ENCODE measurements at regions not wholly inside any gene's neighbourhood (a gene's known extent, or its start where the extent isn't known, plus 50 kb on each side); places are given as distances from the start of the nearest gene placed in this dataset.

DNA sequence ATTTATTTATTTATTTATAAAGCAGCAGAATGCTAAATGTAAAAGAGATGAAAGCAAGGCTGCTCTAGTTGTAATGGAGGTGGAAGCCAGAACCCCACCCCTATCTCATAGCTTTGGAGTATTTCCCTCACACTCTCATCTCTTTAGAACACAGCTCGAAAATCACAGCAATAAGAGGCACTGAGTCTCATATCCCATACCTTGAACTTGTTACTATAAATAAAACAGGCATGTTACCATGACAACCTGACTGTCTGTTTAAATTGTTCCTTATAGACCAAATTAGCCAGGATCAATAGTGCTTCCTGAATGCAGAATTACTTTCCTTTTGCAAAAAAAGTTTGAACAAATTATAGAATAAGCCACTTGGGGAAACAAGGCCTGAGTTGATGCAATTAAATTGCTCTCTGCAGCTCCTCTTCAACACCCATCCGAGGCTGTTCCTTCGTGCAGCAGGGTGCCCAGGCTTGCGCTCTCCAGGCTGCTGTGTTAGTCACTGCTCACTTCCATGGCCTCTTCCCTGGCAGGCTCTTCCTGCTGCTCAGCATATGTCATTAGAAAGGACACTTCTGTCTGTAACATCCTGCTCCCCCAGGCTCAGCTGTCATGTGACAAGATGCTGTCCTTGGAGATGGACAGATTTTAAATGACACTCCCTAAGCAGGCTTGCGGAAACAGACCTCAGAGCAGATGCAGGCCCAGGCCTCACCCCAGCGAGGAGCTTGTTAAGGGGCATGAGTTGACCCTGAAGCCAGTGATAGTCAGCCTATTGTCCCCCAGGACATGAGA lies 120.2 kb downstream of the CARTPT start:
- no peak overlapping the region for H2AFZ ChIP-seq (ENCODE audit: low read length)
- H3K9me2 ChIP-seq (ENCODE audit: low read depth, low read length): no peaks in the 10 kb centered on the region
- no peaks in the 10 kb centered on the region for H3K36me3 ChIP-seq (ENCODE audit: insufficient read depth, low read length)
- H4K20me1 ChIP-seq (ENCODE audit: insufficient read depth, low read length): no peaks in the 10 kb centered on the region
- TF ChIP-seq EZH2 (IDR thresholded peaks at IDR 0.05; ENCODE audit: borderline replicate concordance, low read length) (no peak), CTCF (IDR thresholded peaks at IDR 0.05; ENCODE audit: low read length) (no peak)
- no peak overlapping the region for H3K27ac ChIP-seq (ENCODE audit: low read depth, low read length, poor library complexity, severe bottlenecking)
- no peak overlapping the region for H3K9ac ChIP-seq (ENCODE audit: low read length)
- no peaks in the 10 kb centered on the region for H3K9me3 ChIP-seq (ENCODE audit: low read length)
- H3F3A ChIP-seq (ENCODE audit: insufficient read depth, low read length): no peaks in the 10 kb centered on the region
- H3K4me3 ChIP-seq (ENCODE audit: low read depth, low read length, poor library complexity, severe bottlenecking): no peak overlapping the region
- no peaks in the 10 kb centered on the region for H3K4me1 ChIP-seq (ENCODE audit: insufficient read depth, low read length, severe bottlenecking)
- no peaks in the 10 kb centered on the region for H3K79me2 ChIP-seq (ENCODE audit: insufficient read depth, low read length)
- H3K27me3 ChIP-seq (ENCODE audit: insufficient read depth, low read length): no peaks in the 10 kb centered on the region
- H3K4me2 ChIP-seq (ENCODE audit: low read length): no peak overlapping the region

GRCh38 chr5:71841107-71841506 lies 122.0 kb downstream of the CARTPT start:
- no peak overlapping the region for H3K4me2 ChIP-seq (ENCODE audit: low read length)

GRCh38 chr5:71843111-71843510 lies 124.0 kb downstream of the CARTPT start:
- H4K20me1 ChIP-seq (ENCODE audit: insufficient read depth, low read length): no peaks in the 10 kb centered on the region
- H3K4me1 ChIP-seq (ENCODE audit: insufficient read depth, low read length, severe bottlenecking): no peaks in the 10 kb centered on the region
- H3K4me3 ChIP-seq (ENCODE audit: low read depth, low read length, poor library complexity, severe bottlenecking): no peak overlapping the region
- no peak overlapping the region for H2AFZ ChIP-seq (ENCODE audit: low read length)
- H3K4me2 ChIP-seq (ENCODE audit: low read length): no peak overlapping the region
- no peaks in the 10 kb centered on the region for H3K9me3 ChIP-seq (ENCODE audit: low read length)
- H3K79me2 ChIP-seq (ENCODE audit: insufficient read depth, low read length): no peaks in the 10 kb centered on the region
- no peak overlapping the region for H3K9ac ChIP-seq (ENCODE audit: low read length)
- no peaks in the 10 kb centered on the region for H3F3A ChIP-seq (ENCODE audit: insufficient read depth, low read length)
- H3K9me2 ChIP-seq (ENCODE audit: low read depth, low read length): no peaks in the 10 kb centered on the region
- no peaks in the 10 kb centered on the region for H3K27me3 ChIP-seq (ENCODE audit: insufficient read depth, low read length)
- H3K36me3 ChIP-seq (ENCODE audit: insufficient read depth, low read length): no peaks in the 10 kb centered on the region
- no peak overlapping the region for H3K27ac ChIP-seq (ENCODE audit: low read depth, low read length, poor library complexity, severe bottlenecking)
- TF ChIP-seq CTCF (IDR thresholded peaks at IDR 0.05; ENCODE audit: low read length): no peak

More at GRCh38 chr5:71841107-71841506, 122.0 kb downstream of the CARTPT start:
- no peaks in the 10 kb centered on the region for H3K36me3 ChIP-seq (ENCODE audit: insufficient read depth, low read length)
- no peak overlapping the region for H3K27ac ChIP-seq (ENCODE audit: low read depth, low read length, poor library complexity, severe bottlenecking)
- H2AFZ ChIP-seq (ENCODE audit: low read length): no peak overlapping the region
- H3K9me3 ChIP-seq (ENCODE audit: low read length): no peaks in the 10 kb centered on the region
- TF ChIP-seq CTCF (IDR thresholded peaks at IDR 0.05; ENCODE audit: low read length) (no peak), EZH2 (IDR thresholded peaks at IDR 0.05; ENCODE audit: borderline replicate concordance, low read length) (no peak)
- no peaks in the 10 kb centered on the region for H3K9me2 ChIP-seq (ENCODE audit: low read depth, low read length)
- H3F3A ChIP-seq (ENCODE audit: insufficient read depth, low read length): no peaks in the 10 kb centered on the region
- no peaks in the 10 kb centered on the region for H4K20me1 ChIP-seq (ENCODE audit: insufficient read depth, low read length)
- H3K79me2 ChIP-seq (ENCODE audit: insufficient read depth, low read length): no peaks in the 10 kb centered on the region
- no peaks in the 10 kb centered on the region for H3K27me3 ChIP-seq (ENCODE audit: insufficient read depth, low read length)
- H3K9ac ChIP-seq (ENCODE audit: low read length): no peak overlapping the region
- no peaks in the 10 kb centered on the region for H3K4me1 ChIP-seq (ENCODE audit: insufficient read depth, low read length, severe bottlenecking)
- H3K4me3 ChIP-seq (ENCODE audit: low read depth, low read length, poor library complexity, severe bottlenecking): no peak overlapping the region

Data from OCI-LY1 (cell line).